GM12878 (cell line): ENCODE measurements at regions not wholly inside any gene's neighbourhood (a gene's known extent, or its start where the extent isn't known, plus 50 kb on each side); places are given as distances from the start of the nearest gene placed in this dataset.

Experiments used
- CTCF ChIP-seq, 3 experiments: IDR thresholded peaks in 2 of 3; conservative IDR thresholded peaks in 1 of 3; 2 replicates each; pipeline ENCODE4 v1.5.1; 2011; ENCODE audit warnings: low read depth in 3 of 3, low read length in 3 of 3, mild to moderate bottlenecking in 3 of 3, control low read depth in 2 of 3, moderate library complexity in 2 of 3, inconsistent platforms in 1 of 3, mixed read lengths in 1 of 3; ENCODE audit not compliant: control insufficient read depth in 2 of 3, insufficient read depth in 1 of 3; ENCODE audit errors: extremely low read depth in 1 of 3
- ZNF384 ChIP-seq: IDR thresholded peaks from 2 replicates; pipeline ENCODE4 v1.6.1; 2012; ENCODE audit warnings: low read depth, mild to moderate bottlenecking, low read length, improper control_type of control experiment, borderline replicate concordance

GRCh38 chr15:95444860-95445259 lies 885.6 kb upstream of the NR2F2 start:
- no peak for TF ChIP-seq ZNF384
- no peak for TF ChIP-seq CTCF (IDR thresholded peaks at IDR 0.05 in 2 of 3, conservative IDR thresholded peaks at IDR 0.05 in 1 of 3; ENCODE audit: control insufficient read depth in 2 of 3, extremely low read depth in 1 of 3, insufficient read depth in 1 of 3, low read depth in 3 of 3, low read length in 3 of 3)
